Activated CD4-positive, alpha-beta T cell treated with anti-CD3 and anti-CD28 coated beads, Interleukin-10, Interleukin-2, amounts not matched to agents 100 ng/mL and 50 ng/mL, durations not matched to agents 16 hours and 8 hours (primary cell): ENCODE measurements at regions not wholly inside any gene's neighbourhood (a gene's known extent, or its start where the extent isn't known, plus 50 kb on each side); places are given as distances from the start of the nearest gene placed in this dataset.
"Not testable (repeated sequence)": the region's sequence is repeated elsewhere in the genome, so short reads cannot be mapped to it uniquely, and the experiment has no call there.

Experiments used
- DNase-seq: peaks from one replicate; pipeline ENCODE4 v3.0.0-alpha.2; 2020

- no peak for DNase-seq
These were observed 409.0 kb downstream of the DAD1 start for GRCh38 chr14:22180045-22180444.

- no peak for DNase-seq
These were observed 409.8 kb downstream of the DAD1 start for GRCh38 chr14:22179190-22179589.

- DNase-seq = peak; percentile 48
These were observed 410.6 kb downstream of the DAD1 start for GRCh38 chr14:22178333-22178839.

- peak; percentile 44 for DNase-seq
These were observed 411.2 kb downstream of the DAD1 start for GRCh38 chr14:22177870-22178269.

- peak; percentile 60 for DNase-seq
These were observed 412.1 kb downstream of the DAD1 start for GRCh38 chr14:22176957-22177356.

- DNase-seq = not testable (repeated sequence)
These were observed 413.8 kb downstream of the DAD1 start for GRCh38 chr14:22175278-22175558.

- DNase-seq = no peak
These were observed 414.4 kb downstream of the DAD1 start for GRCh38 chr14:22174412-22175277.

- peak; percentile 37 for DNase-seq
These were observed 420.7 kb downstream of the DAD1 start for GRCh38 chr14:22168092-22168955.

GRCh38 chr14:22164616-22165015, 424.4 kb downstream of the DAD1 start:
- no peak for DNase-seq

GRCh38 chr14:22163051-22163450, 426.0 kb downstream of the DAD1 start:
- peak; percentile 30 for DNase-seq

GRCh38 chr14:22159957-22160356, 429.1 kb downstream of the DAD1 start:
- DNase-seq = peak; percentile 21

- DNase-seq = no peak
These were observed 429.9 kb downstream of the DAD1 start for GRCh38 chr14:22159099-22159498.

GRCh38 chr14:22158560-22158959, 430.5 kb downstream of the DAD1 start:
- no peak for DNase-seq

- no peak for DNase-seq
These were observed 433.5 kb downstream of the DAD1 start for GRCh38 chr14:22155571-22155970.

GRCh38 chr14:22152903-22153302, 436.1 kb downstream of the DAD1 start:
- no peak for DNase-seq

- DNase-seq = no peak
These were observed 436.7 kb downstream of the DAD1 start for GRCh38 chr14:22152161-22152870.

- DNase-seq = no peak
These were observed 437.9 kb downstream of the DAD1 start for GRCh38 chr14:22151121-22151520.

GRCh38 chr14:22149058-22149457, 440.0 kb downstream of the DAD1 start:
- DNase-seq = no peak

- no peak for DNase-seq
These were observed 441.3 kb downstream of the DAD1 start for GRCh38 chr14:22147716-22148115.

GRCh38 chr14:22143363-22143762, 445.7 kb downstream of the DAD1 start:
- peak; percentile 15 for DNase-seq

- no peak for DNase-seq
These were observed 448.4 kb downstream of the DAD1 start for GRCh38 chr14:22140633-22141032.

GRCh38 chr14:22131749-22132476, 457.1 kb downstream of the DAD1 start:
- DNase-seq = no peak
